Chondrocyte (in vitro differentiated cells): ENCODE measurements at regions not wholly inside any gene's neighbourhood (a gene's known extent, or its start where the extent isn't known, plus 50 kb on each side); places are given as distances from the start of the nearest gene placed in this dataset.
"Not testable (repeated sequence)": the region's sequence is repeated elsewhere in the genome, so short reads cannot be mapped to it uniquely, and the experiment has no call there.

Experiments
- DNase-seq: peaks from one replicate; pipeline ENCODE4 v3.0.0; 2021; ENCODE audit warnings: mixed read lengths, low spot score
- H3K27ac Mint-ChIP-seq: one replicate; pipeline ENCODE4 v1.8.0; 2021; ENCODE audit warnings: mild to moderate bottlenecking, moderate library complexity, mixed read lengths; ENCODE audit not compliant: unreplicated experiment
- H3K27me3 Mint-ChIP-seq: 2 replicates; pipeline ENCODE4 v1.8.0; 2021; ENCODE audit warnings: low read depth, mixed read lengths
- H3K36me3 Mint-ChIP-seq: 2 replicates; pipeline ENCODE4 v1.8.0; 2021; ENCODE audit warnings: low read depth, mixed read lengths
- H3K4me1 Mint-ChIP-seq: 2 replicates; pipeline ENCODE4 v1.8.0; 2021; ENCODE audit warnings: low read depth, mild to moderate bottlenecking, mixed read lengths
- H3K4me3 Mint-ChIP-seq: one replicate; pipeline ENCODE4 v1.8.0; 2021; ENCODE audit warnings: mild to moderate bottlenecking, moderate library complexity, mixed read lengths; ENCODE audit not compliant: unreplicated experiment
- H3K9me3 Mint-ChIP-seq: 2 replicates; pipeline ENCODE4 v1.8.0; 2021; ENCODE audit warnings: low read depth, mixed read lengths
- CTCF ChIP-seq: fragments of 200-600 bp; sonication (generic); IDR thresholded peaks from 2 replicates; pipeline ENCODE4 v1.5.0; 2021; ENCODE audit warnings: antibody characterized with exemption, mild to moderate bottlenecking, moderate library complexity

- H3K4me1 Mint-ChIP-seq = no peaks in the 10 kb centered on the region
- peaks cover 9% of the 10 kb centered on the region for H3K27me3 Mint-ChIP-seq
- H3K27ac Mint-ChIP-seq = no peak overlapping the region
- no peak overlapping the region for H3K4me3 Mint-ChIP-seq
- TF ChIP-seq CTCF = no peak
- H3K36me3 Mint-ChIP-seq = no peaks in the 10 kb centered on the region
- DNase-seq = no peak
- no peaks in the 10 kb centered on the region for H3K9me3 Mint-ChIP-seq
Measured at GRCh38 chr1:157272264-157272663, 134.1 kb upstream of the ETV3 start.

DNA sequence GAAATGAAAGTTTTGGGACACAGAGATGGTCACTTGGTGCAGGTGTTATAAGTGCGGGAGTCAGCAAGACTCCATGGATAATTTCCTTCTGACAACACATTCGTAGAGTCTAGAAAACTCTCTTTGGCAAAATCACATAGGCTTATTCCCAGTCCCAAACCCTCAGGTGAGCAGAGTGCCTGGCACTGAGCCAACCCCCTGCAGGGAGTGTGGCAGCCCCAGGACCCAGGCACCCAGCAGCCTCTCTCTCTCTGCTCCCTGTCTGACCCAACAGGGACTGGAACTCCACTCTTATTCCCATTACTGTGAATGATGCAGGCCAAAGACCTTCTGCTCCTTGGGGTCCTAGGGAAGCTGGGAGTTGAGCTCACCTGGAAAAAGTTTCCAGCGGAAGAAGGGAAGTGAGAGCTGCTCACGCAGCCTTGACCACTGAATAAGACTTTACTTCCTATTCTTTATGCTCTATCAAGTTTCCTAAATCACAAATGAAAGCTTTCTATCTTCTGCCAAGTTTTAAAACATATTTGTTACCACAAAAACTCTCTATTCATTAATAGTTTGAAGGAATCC lies 132.6 kb upstream of the ETV3 start:
- no peak for DNase-seq
- no peak overlapping the region for H3K4me3 Mint-ChIP-seq
- H3K36me3 Mint-ChIP-seq = no peaks in the 10 kb centered on the region
- H3K27ac Mint-ChIP-seq = no peak overlapping the region
- no peaks in the 10 kb centered on the region for H3K4me1 Mint-ChIP-seq
- H3K9me3 Mint-ChIP-seq = no peaks in the 10 kb centered on the region
- peaks cover 19% of the 10 kb centered on the region for H3K27me3 Mint-ChIP-seq
- no peak for TF ChIP-seq CTCF

- DNase-seq = no peak
- Mint-ChIP-seq H3K27ac (no peak overlapping the region), H3K36me3 (no peaks in the 10 kb centered on the region), H3K4me3 (no peak overlapping the region), H3K27me3 (peaks cover 22% of the 10 kb centered on the region), H3K9me3 (no peaks in the 10 kb centered on the region), H3K4me1 (no peaks in the 10 kb centered on the region)
- no peak for TF ChIP-seq CTCF
Measured at GRCh38 chr1:157269656-157270375, 131.6 kb upstream of the ETV3 start.

- no peak for TF ChIP-seq CTCF
- H3K27me3 Mint-ChIP-seq = peaks cover 28% of the 10 kb centered on the region
- H3K4me3 Mint-ChIP-seq = no peak overlapping the region
- H3K4me1 Mint-ChIP-seq = no peaks in the 10 kb centered on the region
- H3K36me3 Mint-ChIP-seq = no peaks in the 10 kb centered on the region
- DNase-seq = no peak
- peaks cover 3% of the 10 kb centered on the region for H3K9me3 Mint-ChIP-seq
- no peak overlapping the region for H3K27ac Mint-ChIP-seq
Measured at GRCh38 chr1:157262891-157263290, 124.7 kb upstream of the ETV3 start.

DNA sequence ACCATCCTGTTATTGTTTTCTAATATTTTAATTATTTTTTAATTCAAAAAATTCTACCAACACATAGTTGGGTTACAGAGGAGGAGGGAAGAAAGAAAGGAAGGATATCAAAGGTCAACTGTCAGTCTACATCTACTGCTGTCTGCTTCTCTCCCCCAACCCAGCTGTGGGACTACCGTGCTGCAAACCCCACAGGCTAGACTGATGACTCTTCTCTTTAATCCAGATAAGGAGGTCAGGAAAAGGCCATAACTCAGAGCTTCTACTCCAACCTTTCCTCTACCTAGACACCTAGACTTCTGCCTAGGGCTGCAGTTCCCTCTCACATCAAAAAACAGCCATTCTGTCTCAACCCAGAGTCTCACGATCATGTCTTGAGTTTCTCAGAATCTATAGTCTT lies 124.2 kb upstream of the ETV3 start:
- TF ChIP-seq CTCF = no peak
- Mint-ChIP-seq H3K36me3 (no peaks in the 10 kb centered on the region), H3K27me3 (peaks cover 26% of the 10 kb centered on the region), H3K4me3 (no peak overlapping the region), H3K4me1 (no peaks in the 10 kb centered on the region), H3K27ac (no peak overlapping the region), H3K9me3 (peaks cover 3% of the 10 kb centered on the region)
- DNase-seq = no peak

DNA sequence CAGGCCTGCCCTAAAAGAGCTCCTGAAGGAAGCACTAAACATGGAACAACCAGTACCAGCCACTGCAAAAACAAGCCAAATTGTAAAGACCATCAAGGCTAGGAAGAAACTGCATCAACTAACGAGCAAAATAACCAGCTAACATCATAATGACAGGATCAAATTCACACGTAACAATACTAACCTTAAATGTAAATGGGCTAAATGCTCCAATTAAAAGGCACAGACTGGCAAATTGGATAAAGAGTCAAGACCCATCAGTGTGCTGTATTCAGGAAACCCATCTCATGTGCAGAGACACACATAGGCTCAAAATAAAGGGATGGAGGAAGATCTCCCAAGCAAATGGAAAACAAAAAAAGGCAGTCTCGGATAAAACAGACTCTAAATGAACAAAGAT lies 117.7 kb upstream of the ETV3 start:
- DNase-seq, H3K4me1 Mint-ChIP-seq, H3K27ac Mint-ChIP-seq, H3K27me3 Mint-ChIP-seq, H3K4me3 Mint-ChIP-seq, H3K36me3 Mint-ChIP-seq: not testable (repeated sequence)
- H3K9me3 Mint-ChIP-seq = peaks cover 19% of the 10 kb centered on the region

DNA sequence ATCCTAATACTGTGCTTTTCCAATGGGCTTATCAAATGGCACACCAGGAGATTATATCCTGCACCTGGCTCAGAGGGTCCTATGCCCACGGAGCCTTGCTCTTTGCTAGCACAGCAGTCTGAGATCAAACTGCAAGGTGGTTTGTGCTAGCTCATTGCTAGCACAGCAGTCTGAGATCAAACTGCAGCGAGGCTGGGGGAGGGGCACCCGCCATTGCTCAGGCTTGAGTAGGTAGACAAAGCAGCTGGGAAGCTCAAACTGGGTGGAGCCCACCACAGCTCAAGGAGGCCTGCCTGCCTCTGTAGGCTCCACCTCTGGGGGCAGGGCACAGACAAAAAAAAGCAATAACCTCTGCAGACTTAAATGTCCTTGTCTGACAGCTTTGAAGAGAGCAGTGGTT lies 116.0 kb upstream of the ETV3 start:
- not testable (repeated sequence) for H3K4me3 Mint-ChIP-seq, H3K4me1 Mint-ChIP-seq, DNase-seq, H3K27me3 Mint-ChIP-seq, H3K27ac Mint-ChIP-seq, H3K36me3 Mint-ChIP-seq
- peaks cover 16% of the 10 kb centered on the region for H3K9me3 Mint-ChIP-seq
